GM19467 (cell line): ENCODE measurements at regions not wholly inside any gene's neighbourhood (a gene's known extent, or its start where the extent isn't known, plus 50 kb on each side); places are given as distances from the start of the nearest gene placed in this dataset.
"Not testable (repeated sequence)": the region's sequence is repeated elsewhere in the genome, so short reads cannot be mapped to it uniquely, and the experiment has no call there.

Experiments used
- ATAC-seq: cut with Tn5 transposase; IDR thresholded peaks from one replicate; pipeline ENCODE4 v1.9.1; 2021; ENCODE audit warnings: mild to moderate bottlenecking, moderate library complexity; ENCODE audit not compliant: unreplicated experiment

GRCh38 chr12:90831712-90832111 is 123.3 kb downstream of the CCER1 start:
- no peak for ATAC-seq

GRCh38 chr12:90829044-90829443 is 125.9 kb downstream of the CCER1 start:
- no peak for ATAC-seq

GRCh38 chr12:90828621-90829020 is 126.4 kb downstream of the CCER1 start:
- ATAC-seq = no peak

GRCh38 chr12:90827567-90827966 is 127.4 kb downstream of the CCER1 start:
- ATAC-seq = no peak

- no peak for ATAC-seq
These were observed 128.9 kb downstream of the CCER1 start for GRCh38 chr12:90826036-90826435.

GRCh38 chr12:90823859-90824258 is 131.1 kb downstream of the CCER1 start:
- no peak for ATAC-seq

GRCh38 chr12:90819709-90820108 is 135.3 kb downstream of the CCER1 start:
- no peak for ATAC-seq

GRCh38 chr12:90816353-90817089 is 138.5 kb downstream of the CCER1 start:
- no peak for ATAC-seq

GRCh38 chr12:90809940-90810339 is 145.0 kb downstream of the CCER1 start:
- ATAC-seq = no peak

GRCh38 chr12:90808568-90808967 is 146.4 kb downstream of the CCER1 start:
- no peak for ATAC-seq

- no peak for ATAC-seq
These were observed 152.2 kb downstream of the CCER1 start for GRCh38 chr12:90802727-90803126.

GRCh38 chr12:90801776-90802175 is 153.2 kb downstream of the CCER1 start:
- no peak for ATAC-seq

GRCh38 chr12:90794212-90794611 is 160.8 kb downstream of the CCER1 start:
- ATAC-seq = no peak

GRCh38 chr12:90792718-90793117 is 162.3 kb downstream of the CCER1 start:
- not testable (repeated sequence) for ATAC-seq

GRCh38 chr12:90791445-90791844 is 163.5 kb downstream of the CCER1 start:
- no peak for ATAC-seq

GRCh38 chr12:90790747-90791146 is 164.2 kb downstream of the CCER1 start:
- ATAC-seq = no peak

GRCh38 chr12:90773491-90773890 is 181.5 kb downstream of the CCER1 start:
- ATAC-seq = no peak

- no peak for ATAC-seq
These were observed 184.1 kb downstream of the CCER1 start for GRCh38 chr12:90770861-90771260.

- no peak for ATAC-seq
These were observed 197.0 kb downstream of the CCER1 start for GRCh38 chr12:90757957-90758356.

- no peak for ATAC-seq
These were observed 209.8 kb downstream of the CCER1 start for GRCh38 chr12:90745211-90745610.

GRCh38 chr12:90741611-90742010 is 213.4 kb downstream of the CCER1 start:
- ATAC-seq = no peak

GRCh38 chr12:90729736-90730135 is 225.2 kb downstream of the CCER1 start:
- no peak for ATAC-seq

GRCh38 chr12:90712671-90713070 is 242.3 kb downstream of the CCER1 start:
- ATAC-seq = no peak
